Memory B cell (primary cell): ENCODE measurements at regions not wholly inside any gene's neighbourhood (a gene's known extent, or its start where the extent isn't known, plus 50 kb on each side); places are given as distances from the start of the nearest gene placed in this dataset.
"Not testable (repeated sequence)": the region's sequence is repeated elsewhere in the genome, so short reads cannot be mapped to it uniquely, and the experiment has no call there.

Source experiments
- ATAC-seq: fragments of 150-1000 bp; cut with Tn5 transposase; 2 replicates; pipeline ENCODE4 v1.10.0; 2021; ENCODE audit warnings: low read depth, mild to moderate bottlenecking, moderate library complexity
- DNase-seq, 2 donors: peaks; one replicate each; pipeline ENCODE4 v3.0.0; 2022; ENCODE audit warnings: low spot score in 2 of 2
- H3K27ac Mint-ChIP-seq: one replicate; pipeline ENCODE4 v1.8.0; 2022; ENCODE audit warnings: mild to moderate bottlenecking, moderate library complexity, mixed read lengths
- H3K27me3 Mint-ChIP-seq: one replicate; pipeline ENCODE4 v1.8.0; 2022; ENCODE audit warnings: mixed read lengths
- H3K36me3 Mint-ChIP-seq: one replicate; pipeline ENCODE4 v1.8.0; 2022; ENCODE audit warnings: mild to moderate bottlenecking, mixed read lengths
- H3K4me1 Mint-ChIP-seq: one replicate; pipeline ENCODE4 v1.8.0; 2022; ENCODE audit warnings: mixed read lengths
- H3K4me3 Mint-ChIP-seq: one replicate; pipeline ENCODE4 v1.8.0; 2022; ENCODE audit warnings: mild to moderate bottlenecking, moderate library complexity, mixed read lengths
- H3K9me3 Mint-ChIP-seq: one replicate; pipeline ENCODE4 v1.8.0; 2022; ENCODE audit warnings: mixed read lengths

DNA sequence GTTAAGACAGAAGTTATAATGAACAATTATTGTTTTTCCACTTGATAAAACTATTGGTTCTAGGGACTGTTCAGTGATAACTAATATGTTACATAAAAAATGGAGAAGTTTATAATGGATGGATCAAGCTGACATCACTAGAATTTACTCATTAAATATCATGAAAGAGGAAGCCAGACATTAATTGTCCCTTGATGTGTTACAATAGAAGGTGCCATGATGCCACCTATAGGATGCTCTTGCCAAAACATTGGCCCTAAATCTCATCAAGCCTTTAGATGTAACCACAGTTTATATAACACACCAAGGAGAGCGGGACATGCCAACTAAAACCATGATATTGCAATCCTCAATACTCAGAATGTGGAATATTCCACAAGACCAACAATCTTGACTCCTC is 147.9 kb upstream of the MON1B start:
- no peaks in the 10 kb centered on the region for H3K36me3 Mint-ChIP-seq
- DNase-seq: no peak
- H3K27me3 Mint-ChIP-seq: peaks cover 7% of the 10 kb centered on the region
- no peak overlapping the region for H3K27ac Mint-ChIP-seq
- no peak overlapping the region for H3K4me3 Mint-ChIP-seq
- no peak for ATAC-seq
- H3K9me3 Mint-ChIP-seq: no peaks in the 10 kb centered on the region
- H3K4me1 Mint-ChIP-seq: no peaks in the 10 kb centered on the region

DNA sequence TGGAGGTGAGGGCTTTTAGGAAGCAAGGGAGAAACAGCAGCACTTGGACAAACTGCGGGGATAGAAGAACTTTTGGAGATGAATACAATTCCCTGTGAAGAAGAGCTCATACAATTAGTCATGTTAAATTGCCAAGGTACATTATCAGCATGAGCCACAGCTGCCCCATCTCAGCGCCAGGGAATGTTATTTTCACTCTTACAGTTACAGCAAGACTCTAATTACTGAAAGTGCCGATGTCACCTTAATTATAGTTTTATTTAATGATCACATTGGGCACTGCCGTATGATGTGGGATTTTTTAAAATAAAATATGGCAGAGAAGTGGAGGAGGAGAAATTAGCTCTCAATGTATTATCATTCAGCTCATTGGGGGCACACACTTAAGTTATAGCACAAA is 144.8 kb upstream of the MON1B start:
- Mint-ChIP-seq H3K36me3 (no peaks in the 10 kb centered on the region), H3K4me1 (no peaks in the 10 kb centered on the region), H3K9me3 (no peaks in the 10 kb centered on the region), H3K4me3 (no peak overlapping the region), H3K27me3 (peaks cover 7% of the 10 kb centered on the region), H3K27ac (no peak overlapping the region)
- no peak for DNase-seq
- no peak for ATAC-seq

DNA sequence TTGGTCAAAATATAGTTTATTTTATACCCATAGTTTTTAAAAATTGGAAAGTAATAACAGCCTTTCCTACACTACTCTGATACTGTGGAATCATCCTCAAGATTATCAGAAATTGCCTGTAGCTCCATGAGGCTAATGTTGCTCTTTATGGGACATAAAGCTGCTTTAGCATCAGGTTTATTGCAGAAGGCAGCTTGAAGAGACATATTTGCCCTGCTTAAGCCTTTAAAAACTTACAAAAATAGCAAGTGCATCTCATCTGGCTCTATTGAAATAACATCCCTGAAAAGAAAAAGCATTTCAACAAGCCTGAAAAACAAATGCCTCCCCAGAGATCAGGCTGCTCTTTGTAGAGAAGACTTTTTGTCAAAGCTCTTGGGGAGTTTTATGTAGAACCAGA is 142.9 kb upstream of the MON1B start:
- H3K4me1 Mint-ChIP-seq: no peaks in the 10 kb centered on the region
- no peaks in the 10 kb centered on the region for H3K9me3 Mint-ChIP-seq
- no peak overlapping the region for H3K4me3 Mint-ChIP-seq

DNA sequence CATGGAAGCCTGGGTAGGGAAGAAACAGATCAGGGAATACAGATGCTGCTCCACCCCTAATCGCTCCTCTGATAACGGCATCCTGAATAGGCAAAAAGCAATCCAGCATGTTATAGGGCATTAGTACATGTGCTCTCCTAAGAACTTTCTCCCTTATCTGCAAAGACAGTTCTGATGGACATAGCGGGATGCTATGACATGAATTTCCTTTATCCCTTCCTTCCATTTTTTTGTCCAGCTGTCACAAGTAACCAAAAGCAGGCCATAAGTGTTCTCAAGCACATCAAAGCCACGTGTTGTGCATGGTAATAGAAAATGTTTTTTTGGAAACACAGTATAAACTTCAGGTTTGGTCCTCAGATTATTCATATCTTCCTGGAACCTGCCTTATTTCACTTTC is 141.4 kb upstream of the MON1B start:
- DNase-seq: no peak
- H3K4me1 Mint-ChIP-seq: peaks cover 3% of the 10 kb centered on the region
- H3K27ac Mint-ChIP-seq: no peak overlapping the region
- no peak for ATAC-seq
- H3K27me3 Mint-ChIP-seq: peaks cover 7% of the 10 kb centered on the region
- H3K9me3 Mint-ChIP-seq: peaks cover 1% of the 10 kb centered on the region
- H3K4me3 Mint-ChIP-seq: no peak overlapping the region
- no peaks in the 10 kb centered on the region for H3K36me3 Mint-ChIP-seq

More for the DNA sequence above, 142.9 kb upstream of the MON1B start:
- no peak for ATAC-seq
- Mint-ChIP-seq H3K27me3 (peaks cover 7% of the 10 kb centered on the region), H3K27ac (no peak overlapping the region), H3K36me3 (no peaks in the 10 kb centered on the region)
- DNase-seq: no peak

DNA sequence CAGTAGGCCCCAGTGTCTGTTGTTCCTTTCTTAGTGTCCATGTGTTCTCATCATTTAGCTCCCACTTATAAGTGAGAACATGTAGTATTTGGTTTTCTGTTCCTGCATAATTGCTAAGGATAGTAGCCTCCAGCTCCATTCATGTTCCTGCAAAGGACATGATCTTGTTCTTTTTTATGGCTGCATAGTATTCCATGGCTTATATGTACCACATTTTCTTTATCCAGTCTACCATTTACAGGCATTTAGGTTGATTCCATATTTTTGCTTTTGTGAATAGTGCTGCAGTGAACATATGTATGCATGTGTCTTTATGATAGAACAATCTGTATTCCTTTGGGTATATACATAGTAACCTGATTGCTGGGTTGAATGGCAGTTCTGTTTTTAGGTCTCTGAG is 134.4 kb upstream of the MON1B start:
- not testable (repeated sequence) for H3K27me3 Mint-ChIP-seq, ATAC-seq, H3K36me3 Mint-ChIP-seq, DNase-seq, H3K4me3 Mint-ChIP-seq, H3K9me3 Mint-ChIP-seq, H3K27ac Mint-ChIP-seq
- peaks cover 11% of the 10 kb centered on the region for H3K4me1 Mint-ChIP-seq

DNA sequence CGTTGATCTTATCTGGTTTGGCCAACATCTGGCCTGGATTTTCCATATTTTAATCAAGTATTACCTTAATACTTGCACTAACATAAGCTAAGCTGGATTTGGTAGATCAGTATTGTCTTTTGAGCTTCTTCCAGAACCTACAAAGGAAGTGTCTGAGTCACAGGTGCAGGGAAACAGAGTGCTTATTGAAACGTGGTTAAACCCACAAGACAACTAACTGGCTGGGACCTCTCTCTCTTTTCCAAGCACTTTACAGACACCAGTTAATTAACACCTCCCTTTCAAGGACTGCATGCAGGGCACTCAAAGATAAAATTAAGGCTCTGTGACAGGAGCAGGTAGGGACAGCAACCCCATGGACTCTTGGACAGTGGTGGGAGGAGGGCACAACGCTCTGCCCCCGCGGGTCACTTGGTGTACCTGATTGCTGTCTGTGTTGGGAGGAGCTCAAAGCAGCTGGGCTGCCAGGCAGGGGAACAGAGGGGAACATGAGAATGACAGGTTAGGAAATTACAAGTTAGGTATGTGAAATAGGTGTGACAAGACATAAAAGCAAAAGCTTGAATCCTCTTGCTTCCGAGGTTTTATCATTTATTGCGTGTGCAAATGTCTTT is 133.7 kb upstream of the MON1B start:
- no peak for DNase-seq
- Mint-ChIP-seq H3K4me3 (no peak overlapping the region), H3K4me1 (peaks cover 11% of the 10 kb centered on the region), H3K9me3 (peaks cover 5% of the 10 kb centered on the region), H3K27ac (no peak overlapping the region), H3K27me3 (peaks cover 1% of the 10 kb centered on the region), H3K36me3 (no peaks in the 10 kb centered on the region)
- no peak for ATAC-seq

DNA sequence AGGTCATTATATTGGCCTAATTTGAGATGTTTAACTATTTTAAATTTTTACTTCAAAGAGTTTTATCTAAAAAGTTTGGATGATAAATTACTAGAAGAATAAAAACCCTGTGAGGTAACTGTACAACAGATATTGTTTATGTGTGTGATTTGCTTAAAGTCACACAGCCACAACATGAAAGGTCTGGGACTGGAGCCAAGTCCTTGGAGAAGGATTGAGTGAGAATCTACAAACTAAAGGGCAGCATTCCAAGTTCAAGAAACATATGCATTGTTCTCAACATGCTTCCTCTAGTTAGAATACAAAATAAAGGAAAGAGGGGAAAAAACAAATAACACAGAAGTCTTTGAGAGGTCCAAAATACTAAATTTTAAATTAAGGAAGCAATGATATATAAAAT is 131.5 kb upstream of the MON1B start:
- H3K27ac Mint-ChIP-seq: no peak overlapping the region
- DNase-seq (no peak), ATAC-seq (no peak)
- H3K36me3 Mint-ChIP-seq: no peaks in the 10 kb centered on the region
- no peak overlapping the region for H3K4me3 Mint-ChIP-seq
- H3K9me3 Mint-ChIP-seq: peaks cover 4% of the 10 kb centered on the region
- peaks cover 14% of the 10 kb centered on the region for H3K4me1 Mint-ChIP-seq
- peaks cover 1% of the 10 kb centered on the region for H3K27me3 Mint-ChIP-seq

DNA sequence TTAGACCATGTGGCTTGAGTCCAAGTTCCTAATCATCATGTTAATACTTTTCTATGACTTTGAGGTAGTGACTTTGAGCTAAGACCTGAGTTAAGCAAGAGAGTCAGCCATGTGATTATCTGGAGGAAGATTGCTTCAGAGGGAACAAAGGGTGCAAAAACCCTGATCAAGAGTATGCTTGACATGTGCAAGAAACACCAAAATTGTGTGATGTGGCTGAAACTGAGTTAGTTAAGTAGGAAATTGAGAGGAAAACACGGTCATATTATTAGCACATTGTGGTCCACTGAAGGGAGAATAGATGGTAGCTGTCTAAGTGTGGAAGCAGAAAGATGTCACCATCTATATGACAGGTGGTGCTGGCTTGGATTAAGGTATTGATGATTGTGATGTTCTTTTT is 130.4 kb upstream of the MON1B start:
- ATAC-seq (no peak), DNase-seq (no peak)
- H3K27me3 Mint-ChIP-seq: peaks cover 1% of the 10 kb centered on the region
- peaks cover 1% of the 10 kb centered on the region for H3K9me3 Mint-ChIP-seq
- no peak overlapping the region for H3K27ac Mint-ChIP-seq
- no peak overlapping the region for H3K4me3 Mint-ChIP-seq
- no peaks in the 10 kb centered on the region for H3K36me3 Mint-ChIP-seq
- peaks cover 9% of the 10 kb centered on the region for H3K4me1 Mint-ChIP-seq

DNA sequence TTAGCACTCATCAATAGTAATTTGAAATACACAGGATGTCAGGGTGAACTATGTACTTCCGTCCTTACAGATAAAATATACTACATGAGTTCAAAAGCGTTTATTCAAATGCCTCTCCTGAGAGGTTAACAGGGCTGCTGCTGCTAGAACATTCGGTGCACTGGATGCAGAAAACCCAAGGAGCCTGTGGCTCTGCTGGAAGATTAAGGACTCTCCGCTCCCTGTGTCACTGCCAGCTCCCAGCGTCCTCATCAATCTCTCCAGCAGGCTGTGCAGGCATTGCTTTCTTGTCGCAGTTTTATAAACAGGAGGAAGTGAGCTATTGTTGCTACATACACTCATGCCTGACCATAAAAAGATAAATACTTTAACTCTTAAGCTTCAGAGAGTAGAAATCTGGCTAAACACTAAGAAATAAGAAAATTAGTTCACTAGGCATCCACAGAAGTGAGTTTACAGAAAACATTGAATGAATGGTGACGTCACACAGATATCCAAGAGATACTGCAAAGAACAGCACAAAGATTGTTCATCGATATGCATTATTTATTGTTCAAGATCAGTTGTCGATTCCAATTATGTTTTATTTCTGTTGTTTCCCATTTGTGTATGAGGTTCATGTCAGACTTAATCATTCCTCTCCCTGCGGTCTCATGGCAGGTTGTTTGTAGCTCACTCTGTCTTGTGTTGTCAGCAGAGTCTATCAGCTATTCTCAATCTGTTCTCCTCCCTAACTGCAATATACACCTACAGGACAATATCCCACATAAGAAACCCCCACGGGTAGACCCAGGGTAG is 127.9 kb upstream of the MON1B start:
- Mint-ChIP-seq H3K9me3 (peaks cover 1% of the 10 kb centered on the region), H3K4me3 (peak overlapping the region; percentile 18), H3K4me1 (peaks cover 18% of the 10 kb centered on the region), H3K27me3 (peaks cover 5% of the 10 kb centered on the region), H3K27ac (no peak overlapping the region), H3K36me3 (no peaks in the 10 kb centered on the region)
- DNase-seq: no peak
- no peak for ATAC-seq

DNA sequence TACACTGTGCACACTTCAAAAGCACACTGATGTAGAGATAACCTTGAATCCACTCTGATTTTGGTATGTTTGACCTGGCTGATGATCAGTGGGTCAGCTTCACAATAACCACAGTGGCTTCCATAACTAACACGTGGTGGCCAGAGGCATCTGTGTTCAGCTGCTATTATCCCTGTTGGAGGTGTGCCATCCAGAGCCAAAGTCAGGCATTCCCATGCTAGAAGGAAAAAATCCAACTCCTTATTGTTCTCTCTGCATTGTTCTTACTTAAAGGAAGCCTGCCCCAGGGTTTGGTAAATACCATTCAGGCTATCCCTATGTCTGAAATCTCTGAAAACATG is 127.3 kb upstream of the MON1B start:
- ATAC-seq (no peak), DNase-seq (no peak)
- no peak overlapping the region for H3K4me3 Mint-ChIP-seq
- peaks cover 5% of the 10 kb centered on the region for H3K27me3 Mint-ChIP-seq
- H3K4me1 Mint-ChIP-seq: peaks cover 18% of the 10 kb centered on the region
- H3K9me3 Mint-ChIP-seq: peaks cover 1% of the 10 kb centered on the region
- no peak overlapping the region for H3K27ac Mint-ChIP-seq
- no peaks in the 10 kb centered on the region for H3K36me3 Mint-ChIP-seq

DNA sequence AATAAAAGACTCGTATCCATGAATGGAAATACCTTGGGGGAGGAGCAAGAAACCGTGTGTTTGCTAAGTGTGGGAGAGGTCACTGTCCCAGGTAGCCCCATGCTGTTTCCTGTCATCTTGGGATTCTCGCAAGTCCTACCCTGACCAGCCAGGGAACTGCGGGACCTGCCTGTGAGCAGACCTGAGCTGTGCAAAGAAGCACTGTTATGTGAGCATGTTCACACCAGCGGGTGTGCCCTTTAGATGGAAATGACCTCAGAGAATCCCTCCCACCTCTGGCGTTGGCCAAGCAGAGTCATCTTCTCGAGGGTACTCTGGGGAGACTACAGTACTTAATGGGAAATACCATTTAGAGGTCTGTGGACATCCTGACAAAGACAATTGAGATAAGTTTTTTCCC is 127.0 kb upstream of the MON1B start:
- ATAC-seq: no peak
- no peak for DNase-seq
- Mint-ChIP-seq H3K27ac (no peak overlapping the region), H3K9me3 (peaks cover 1% of the 10 kb centered on the region), H3K4me3 (no peak overlapping the region), H3K4me1 (peaks cover 21% of the 10 kb centered on the region), H3K27me3 (peaks cover 5% of the 10 kb centered on the region), H3K36me3 (no peaks in the 10 kb centered on the region)

DNA sequence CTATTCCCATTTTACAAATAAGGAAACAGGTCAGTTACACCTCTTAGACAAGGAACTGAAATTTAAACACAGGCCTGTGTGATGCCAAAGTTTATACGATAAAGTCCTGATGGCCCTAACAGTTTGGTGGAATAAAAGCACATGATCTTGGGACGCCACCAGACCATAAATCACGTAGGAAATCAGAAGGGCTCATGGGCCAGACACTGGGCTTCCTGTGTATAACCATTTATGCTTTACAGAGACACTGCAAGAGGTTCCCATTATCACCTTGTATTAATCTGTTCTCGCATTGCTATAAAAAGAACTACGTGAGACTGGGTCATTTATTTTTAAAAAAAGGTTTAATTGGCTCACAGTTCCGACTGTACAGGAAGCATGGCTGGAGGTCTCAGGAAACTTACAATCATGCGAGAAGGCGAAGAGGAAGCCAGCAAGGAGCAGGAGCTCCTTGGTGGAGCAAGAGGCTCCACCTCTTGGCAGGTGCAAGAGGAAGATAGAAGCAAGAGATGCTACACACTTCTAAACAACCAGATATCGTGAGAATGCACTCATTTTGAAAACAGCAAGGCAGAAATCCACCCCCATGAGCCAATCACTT is 124.0 kb upstream of the MON1B start:
- H3K4me1 Mint-ChIP-seq: peaks cover 17% of the 10 kb centered on the region
- H3K9me3 Mint-ChIP-seq: no peaks in the 10 kb centered on the region

DNA sequence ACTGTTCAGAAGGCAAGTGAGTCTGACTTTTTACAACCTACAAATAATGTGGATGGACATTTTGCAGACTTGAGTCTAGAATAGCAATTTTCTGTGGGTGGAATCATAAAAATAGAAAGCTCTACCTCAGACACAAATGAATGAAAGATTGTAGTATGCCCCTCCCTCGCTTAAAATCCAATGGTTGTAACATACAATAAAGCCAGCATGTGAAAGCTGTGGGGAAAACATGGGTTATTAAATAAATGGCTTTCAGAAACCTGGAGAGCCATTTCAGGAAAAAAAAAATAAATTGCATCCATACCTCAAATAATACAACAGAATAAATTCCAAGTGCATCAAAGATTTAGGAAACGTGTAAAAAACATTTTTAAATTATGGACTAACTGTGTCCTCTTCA is 123.1 kb upstream of the MON1B start:
- H3K27me3 Mint-ChIP-seq: peaks cover 4% of the 10 kb centered on the region
- peaks cover 17% of the 10 kb centered on the region for H3K4me1 Mint-ChIP-seq
- H3K4me3 Mint-ChIP-seq: no peak overlapping the region
- H3K9me3 Mint-ChIP-seq: no peaks in the 10 kb centered on the region
- H3K27ac Mint-ChIP-seq: no peak overlapping the region
- DNase-seq (no peak), ATAC-seq (no peak)
- no peaks in the 10 kb centered on the region for H3K36me3 Mint-ChIP-seq

More for the DNA sequence above, 124.0 kb upstream of the MON1B start:
- ATAC-seq: peak; percentile 32
- no peaks in the 10 kb centered on the region for H3K36me3 Mint-ChIP-seq
- H3K4me3 Mint-ChIP-seq: peak overlapping the region; percentile 41
- H3K27me3 Mint-ChIP-seq: peaks cover 4% of the 10 kb centered on the region
- H3K27ac Mint-ChIP-seq: no peak overlapping the region
- no peak for DNase-seq

DNA sequence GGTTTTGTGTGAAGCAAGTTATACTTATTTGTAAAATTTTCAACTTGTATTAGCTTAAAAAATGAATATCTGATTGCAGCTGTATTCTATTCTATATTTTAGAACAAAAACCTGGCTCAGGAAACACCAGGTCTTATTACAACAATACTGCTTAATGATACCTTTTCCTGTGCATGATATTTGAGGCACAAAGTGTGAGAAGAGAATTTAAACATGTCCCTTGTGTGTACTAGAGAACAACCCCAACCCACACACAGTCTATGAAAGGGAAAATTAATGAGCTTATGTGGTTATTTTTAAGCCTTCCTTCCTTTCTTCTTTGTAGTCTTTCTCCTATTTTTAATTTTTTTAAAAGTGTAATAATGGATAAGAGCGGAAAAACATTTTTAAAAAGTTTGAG is 122.6 kb upstream of the MON1B start:
- H3K4me1 Mint-ChIP-seq: peaks cover 16% of the 10 kb centered on the region
- DNase-seq (no peak), ATAC-seq (no peak)
- no peaks in the 10 kb centered on the region for H3K36me3 Mint-ChIP-seq
- H3K27me3 Mint-ChIP-seq: peaks cover 4% of the 10 kb centered on the region
- peaks cover 3% of the 10 kb centered on the region for H3K9me3 Mint-ChIP-seq
- H3K4me3 Mint-ChIP-seq: no peak overlapping the region
- H3K27ac Mint-ChIP-seq: no peak overlapping the region
